ENCODE measurements at regions not wholly inside any gene's neighbourhood (a gene's known extent, or its start where the extent isn't known, plus 50 kb on each side); places are given as distances from the start of the nearest gene placed in this dataset.

GRCh38 chr7:119996634-119997033 lies 276.3 kb upstream of the KCND2 start:
- ATAC-seq, result no peak
- TF ChIP-seq ZFP3 (CRISPR knock-in tag; IDR thresholded peaks at IDR 0.05), result no peak
- no peak for TF ChIP-seq PPARA (CRISPR knock-in tag; IDR thresholded peaks at IDR 0.05; ENCODE audit: borderline replicate concordance)
- no peak for TF ChIP-seq TOX (CRISPR knock-in tag; IDR thresholded peaks at IDR 0.05; ENCODE audit: borderline replicate concordance)
- TF ChIP-seq OSR1 (CRISPR knock-in tag; IDR thresholded peaks at IDR 0.05), result no peak
- TF ChIP-seq PATZ1 (CRISPR knock-in tag; IDR thresholded peaks at IDR 0.05; ENCODE audit: borderline replicate concordance), result no peak
- TF ChIP-seq CSDC2 (CRISPR knock-in tag; IDR thresholded peaks at IDR 0.05), result no peak
- TF ChIP-seq TSHZ2 (CRISPR knock-in tag; IDR thresholded peaks at IDR 0.05), result no peak
- TF ChIP-seq ISL1 (CRISPR knock-in tag; IDR thresholded peaks at IDR 0.05), result no peak
- no peak for TF ChIP-seq RARB (CRISPR knock-in tag; IDR thresholded peaks at IDR 0.05)
- no peak for TF ChIP-seq GLIS3 (CRISPR knock-in tag; IDR thresholded peaks at IDR 0.05)
- no peak for TF ChIP-seq BACH2 (CRISPR knock-in tag; IDR thresholded peaks at IDR 0.05; ENCODE audit: borderline replicate concordance)
- no peak for TF ChIP-seq CREB5 (CRISPR knock-in tag; IDR thresholded peaks at IDR 0.05; ENCODE audit: low read depth)
- TF ChIP-seq ZFP30 (CRISPR knock-in tag; IDR thresholded peaks at IDR 0.05), result no peak
- TF ChIP-seq ZNF8 (CRISPR knock-in tag; IDR thresholded peaks at IDR 0.05), result no peak

- TF ChIP-seq ZNF565 (CRISPR knock-in tag; conservative IDR thresholded peaks at IDR 0.05; ENCODE audit: low read depth), result no peak
- no peak for TF ChIP-seq CSRNP3 (CRISPR knock-in tag; IDR thresholded peaks at IDR 0.05)
- no peak for TF ChIP-seq ZNF8 (CRISPR knock-in tag; IDR thresholded peaks at IDR 0.05)
- no peak for TF ChIP-seq POU6F1 (CRISPR knock-in tag; IDR thresholded peaks at IDR 0.05; ENCODE audit: borderline replicate concordance, low read depth)
- TF ChIP-seq TCF4 (CRISPR knock-in tag; IDR thresholded peaks at IDR 0.05; ENCODE audit: borderline replicate concordance), result no peak
- TF ChIP-seq ISL1 (CRISPR knock-in tag; IDR thresholded peaks at IDR 0.05), result no peak
- no peak for TF ChIP-seq ESRRG (CRISPR knock-in tag; IDR thresholded peaks at IDR 0.05)
- no peak for TF ChIP-seq ZNF70 (CRISPR knock-in tag; IDR thresholded peaks at IDR 0.05)
- TF ChIP-seq CSDC2 (CRISPR knock-in tag; IDR thresholded peaks at IDR 0.05), result no peak
- ATAC-seq, result no peak
Observed at GRCh38 chr7:119999738-120000475, 273.1 kb upstream of the KCND2 start.

GRCh38 chr7:120005720-120006119 lies 267.3 kb upstream of the KCND2 start:
- ATAC-seq, result no peak
- TF ChIP-seq ZC3H10 (CRISPR knock-in tag; IDR thresholded peaks at IDR 0.05), result no peak
- no peak for TF ChIP-seq CREB5 (CRISPR knock-in tag; IDR thresholded peaks at IDR 0.05; ENCODE audit: low read depth)
- TF ChIP-seq RARB (CRISPR knock-in tag; IDR thresholded peaks at IDR 0.05), result no peak
- no peak for TF ChIP-seq CSDC2 (CRISPR knock-in tag; IDR thresholded peaks at IDR 0.05)
- TF ChIP-seq ARNTL (CRISPR knock-in tag; IDR thresholded peaks at IDR 0.05; ENCODE audit: borderline replicate concordance, low read depth), result no peak
- no peak for TF ChIP-seq CSRNP3 (CRISPR knock-in tag; IDR thresholded peaks at IDR 0.05)
- no peak for TF ChIP-seq ESRRG (CRISPR knock-in tag; IDR thresholded peaks at IDR 0.05)
- TF ChIP-seq ZFP3 (CRISPR knock-in tag; IDR thresholded peaks at IDR 0.05), result no peak
- TF ChIP-seq TSHZ2 (CRISPR knock-in tag; IDR thresholded peaks at IDR 0.05), result no peak
- TF ChIP-seq ZNF70 (CRISPR knock-in tag; IDR thresholded peaks at IDR 0.05), result no peak
- no peak for TF ChIP-seq OSR1 (CRISPR knock-in tag; IDR thresholded peaks at IDR 0.05)

Measured in SK-N-SH treated with all-trans-retinoic acid at 6 μM for 48 hours (cell line).